Left hindlimb (tissue), 1 donor: ENCODE measurements at regions not wholly inside any gene's neighbourhood (a gene's known extent, or its start where the extent isn't known, plus 50 kb on each side); places are given as distances from the start of the nearest gene placed in this dataset.
A peak's percentile ranks its signal among the peaks of the same experiment; 100 is the strongest.
"Not testable (repeated sequence)": the region's sequence is repeated elsewhere in the genome, so short reads cannot be mapped to it uniquely, and the experiment has no call there.

Experiments used
- DNase-seq: peaks from one replicate; pipeline ENCODE4 v3.0.0-alpha.2; 2018

DNA sequence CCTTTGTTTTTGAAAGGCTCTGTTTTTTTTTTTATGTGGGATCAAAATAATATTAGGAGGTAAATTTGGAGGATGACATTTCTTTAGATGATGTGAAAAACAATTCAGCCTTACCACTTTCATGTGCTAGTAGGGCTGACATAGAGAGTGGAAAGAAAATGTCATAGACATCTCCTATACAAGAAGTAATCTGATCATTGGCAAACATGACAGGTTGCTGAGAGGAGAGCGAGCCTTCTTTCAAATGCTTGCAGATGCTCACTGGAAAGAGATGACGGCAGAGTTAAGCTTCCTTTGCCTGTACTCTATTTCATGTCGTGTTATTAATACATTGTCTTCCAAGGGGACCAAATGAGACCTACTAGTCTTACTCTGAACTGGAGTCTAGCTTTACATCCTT is 160.1 kb upstream of the DAP start:
- no peak for DNase-seq

DNA sequence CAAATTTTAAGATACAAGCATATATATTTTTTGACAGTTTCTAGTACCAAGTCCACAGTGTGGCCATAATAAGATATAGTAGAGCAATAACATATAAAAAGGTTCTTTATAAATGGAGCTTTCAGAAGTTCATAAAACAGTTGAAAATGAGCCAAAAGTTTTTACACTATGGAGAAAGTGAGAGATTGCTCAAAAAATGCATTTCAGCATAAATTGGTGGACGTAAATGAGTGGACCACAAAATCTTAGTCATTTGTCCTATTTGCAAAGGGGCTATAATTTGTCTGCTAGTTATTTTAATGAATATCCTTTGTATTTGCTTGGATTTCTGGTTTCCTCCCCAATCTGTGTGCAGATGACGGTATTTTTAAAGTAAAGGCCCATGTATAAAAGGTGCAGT is 159.4 kb upstream of the DAP start:
- DNase-seq: no peak

DNA sequence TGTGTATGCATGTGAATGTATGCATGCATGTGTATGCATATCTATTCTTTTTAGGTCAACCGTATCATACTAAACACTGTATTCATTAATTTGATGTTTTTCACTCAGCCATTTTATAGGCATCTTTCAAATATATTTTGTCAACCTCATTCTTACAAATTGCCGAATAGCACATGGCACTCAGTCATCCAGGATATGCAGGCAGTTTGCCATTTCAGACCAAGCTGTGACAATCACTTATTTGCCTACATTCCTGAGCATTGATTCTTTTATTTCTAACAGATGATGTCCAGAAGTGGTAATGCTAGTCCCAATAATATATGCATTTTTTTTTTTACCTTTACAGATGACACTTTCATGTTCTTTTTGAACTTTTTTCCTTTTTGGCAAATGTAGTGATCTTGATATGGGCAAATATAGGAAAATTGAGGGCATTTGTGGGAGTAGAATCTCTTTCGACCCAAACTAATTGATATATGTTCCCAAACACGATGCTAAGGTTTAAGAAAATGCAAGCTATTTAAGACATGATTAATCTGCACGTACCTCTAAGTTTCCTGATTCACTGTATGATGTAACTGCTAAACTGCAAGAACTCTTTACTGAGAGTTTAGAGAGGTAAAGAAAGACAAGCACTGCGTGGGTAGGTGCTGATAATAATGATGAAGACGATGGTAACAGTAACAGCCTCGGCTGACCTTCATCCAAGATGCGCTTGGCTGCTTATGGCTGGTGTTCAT is 153.9 kb upstream of the DAP start:
- no peak for DNase-seq

DNA sequence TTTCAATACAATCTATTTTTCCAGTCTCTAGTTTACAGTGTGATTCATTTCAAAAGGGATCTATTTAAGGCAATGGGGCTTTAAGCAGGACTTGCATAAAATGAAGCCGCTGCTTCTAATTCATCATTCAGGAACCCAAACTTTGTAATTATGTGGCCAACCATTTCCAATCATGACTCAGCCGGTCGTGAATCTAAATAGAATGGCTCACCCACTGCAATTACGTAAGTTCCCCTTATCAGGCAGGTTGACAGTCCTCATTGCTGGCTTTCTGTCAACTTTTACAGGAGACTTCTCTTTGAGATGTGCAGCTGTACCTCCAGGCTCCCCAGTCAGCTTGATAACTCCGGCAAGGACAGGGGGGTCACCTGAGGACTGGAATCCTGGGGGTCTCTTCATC is 152.8 kb upstream of the DAP start:
- DNase-seq: peak; percentile 32

DNA sequence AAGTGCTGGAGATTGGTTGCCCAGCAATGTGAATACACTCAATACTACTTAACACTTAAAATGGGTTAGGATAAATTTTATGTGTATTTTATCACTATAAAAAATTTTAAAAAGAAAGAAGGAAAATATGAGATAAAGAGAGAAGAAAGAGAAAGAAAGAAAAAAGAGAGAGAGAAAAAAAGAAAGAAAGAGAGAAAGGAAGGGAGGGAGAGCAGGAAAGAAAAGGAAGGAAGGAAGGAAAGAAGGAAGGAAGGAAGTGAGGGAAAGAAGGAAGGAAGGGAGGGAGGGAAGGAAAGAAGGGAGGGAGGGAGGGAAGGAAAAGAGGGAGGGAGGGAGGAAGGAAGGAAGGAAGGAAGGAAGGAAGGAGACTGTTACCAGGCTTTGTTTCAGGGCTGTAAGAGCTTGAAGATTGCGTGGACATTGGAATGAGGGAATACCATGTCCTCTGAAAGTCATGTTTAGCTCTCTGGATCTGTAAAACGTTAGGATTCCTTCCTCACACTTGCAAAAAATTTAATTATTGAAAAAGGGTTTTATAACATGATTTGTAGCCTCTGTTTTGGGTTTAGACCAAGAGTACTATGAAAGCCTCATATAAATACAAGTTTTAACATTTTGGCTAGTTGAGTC is 152.3 kb upstream of the DAP start:
- no peak for DNase-seq

DNA sequence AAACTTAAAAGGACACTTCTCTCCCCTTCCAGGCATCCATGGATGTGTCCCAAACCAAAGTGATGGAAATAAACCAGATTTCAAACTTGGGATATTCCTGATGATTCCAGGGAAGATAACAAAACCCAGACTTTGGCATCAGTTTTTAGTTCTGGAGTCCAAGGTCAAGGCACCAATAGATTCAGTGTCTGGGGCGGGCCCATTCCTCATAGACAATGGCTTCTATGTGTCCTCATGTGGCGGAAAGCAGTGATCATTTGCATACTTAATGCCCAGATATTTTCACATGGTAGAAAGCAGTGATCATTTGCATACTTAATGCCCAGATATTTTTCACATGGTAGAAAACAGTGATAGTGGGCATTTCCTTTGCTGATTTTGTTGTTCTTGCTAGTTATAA is 151.4 kb upstream of the DAP start:
- DNase-seq: no peak

DNA sequence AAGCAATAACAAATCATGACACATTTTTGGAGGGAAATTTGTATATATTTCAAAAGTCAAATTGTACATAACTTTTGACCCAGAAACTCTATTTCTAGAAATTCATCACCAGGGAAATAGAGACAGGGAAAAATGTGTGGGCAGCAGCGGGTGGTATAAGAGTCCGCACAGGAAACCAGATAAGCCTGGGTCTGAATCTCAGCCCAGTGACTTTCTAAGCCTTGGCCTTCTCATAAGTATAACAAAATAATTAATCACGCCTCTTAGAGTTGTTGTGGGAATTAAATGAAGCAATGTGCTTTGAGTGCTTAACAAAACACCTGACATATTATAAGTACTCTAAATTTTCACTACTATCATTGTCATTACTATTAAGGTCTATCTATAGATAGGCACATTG is 149.2 kb upstream of the DAP start:
- no peak for DNase-seq

DNA sequence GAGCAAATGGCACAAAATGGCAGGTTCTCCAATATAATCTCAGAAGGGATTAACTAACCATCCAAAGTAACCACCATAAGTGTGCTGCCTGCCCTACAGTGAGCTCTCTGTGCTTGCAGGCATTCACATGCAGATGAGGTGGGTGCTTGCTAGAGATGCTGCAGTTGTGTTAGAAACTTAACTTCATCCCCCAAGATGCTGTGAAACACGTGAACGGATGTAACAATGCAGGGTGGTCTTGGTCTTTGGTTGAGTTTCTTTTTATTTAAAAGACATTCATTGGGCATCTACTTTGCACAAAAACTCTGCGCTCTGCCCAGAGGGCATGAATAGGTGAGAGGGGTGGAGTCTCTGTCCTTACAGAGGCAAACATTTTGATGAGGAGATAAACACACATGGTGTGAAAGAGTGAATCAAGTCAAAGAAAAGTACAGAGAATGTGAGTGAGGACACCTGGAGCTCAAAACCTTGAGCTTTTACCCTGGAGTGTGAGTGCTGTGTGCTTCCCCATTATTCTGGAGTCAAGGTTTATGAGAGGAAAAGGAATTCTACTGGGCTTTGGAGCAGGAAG is 143.9 kb upstream of the DAP start:
- no peak for DNase-seq

DNA sequence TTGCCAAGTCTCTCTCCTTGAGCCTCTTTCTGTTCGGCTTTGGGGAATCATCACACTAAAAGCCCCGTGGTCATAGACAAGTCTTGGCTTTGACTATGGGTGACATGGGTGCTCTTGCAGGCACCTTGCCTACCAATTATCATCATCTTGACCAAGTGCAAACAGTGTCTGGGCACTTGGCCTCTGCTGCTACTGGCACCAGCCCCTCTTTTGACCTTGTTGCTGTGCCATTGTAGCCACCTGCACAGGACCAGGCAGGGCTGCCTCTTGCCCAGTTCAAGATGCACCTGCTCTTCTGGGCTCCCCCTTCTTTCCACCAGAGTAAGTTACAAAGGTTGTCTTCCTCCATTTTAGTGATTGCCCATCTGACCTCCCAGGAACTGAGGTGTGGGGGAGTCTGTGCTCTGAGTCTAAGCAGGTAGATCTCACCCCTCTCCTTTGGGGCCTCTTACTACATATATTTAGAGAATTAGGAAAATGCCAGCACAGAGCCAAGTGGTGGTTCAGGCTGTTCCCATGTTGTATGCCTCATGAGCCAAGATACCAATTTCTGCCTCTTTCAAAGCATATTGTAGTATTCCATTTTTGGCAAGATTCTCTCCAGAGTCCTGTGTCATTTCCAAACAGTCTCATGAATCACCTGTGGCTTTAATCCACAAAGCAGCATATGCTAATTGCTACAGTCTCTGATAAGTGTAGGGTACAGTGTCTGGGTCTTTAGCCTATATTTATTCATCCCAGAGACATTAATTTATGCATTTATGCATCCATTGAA is 142.9 kb upstream of the DAP start:
- no peak for DNase-seq

DNA sequence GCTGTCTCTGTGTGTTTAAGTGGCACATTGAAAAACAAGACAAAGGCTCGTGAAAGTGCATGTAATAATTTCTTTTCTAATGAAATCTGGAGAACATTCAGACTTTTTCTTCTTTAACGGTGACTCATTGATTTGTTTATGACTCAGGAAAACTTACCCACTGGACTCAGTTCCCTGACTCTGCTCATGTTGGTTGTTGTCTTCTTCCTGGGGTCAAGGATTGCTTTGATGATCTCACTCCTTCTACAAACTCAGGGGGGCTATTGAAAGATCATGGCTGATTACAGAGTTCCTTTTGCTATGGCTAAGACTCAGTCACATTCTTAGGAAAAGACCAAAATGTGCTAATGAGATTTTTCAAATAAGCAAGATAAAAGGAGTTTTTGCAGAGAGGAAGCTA is 141.1 kb upstream of the DAP start:
- DNase-seq: no peak

DNA sequence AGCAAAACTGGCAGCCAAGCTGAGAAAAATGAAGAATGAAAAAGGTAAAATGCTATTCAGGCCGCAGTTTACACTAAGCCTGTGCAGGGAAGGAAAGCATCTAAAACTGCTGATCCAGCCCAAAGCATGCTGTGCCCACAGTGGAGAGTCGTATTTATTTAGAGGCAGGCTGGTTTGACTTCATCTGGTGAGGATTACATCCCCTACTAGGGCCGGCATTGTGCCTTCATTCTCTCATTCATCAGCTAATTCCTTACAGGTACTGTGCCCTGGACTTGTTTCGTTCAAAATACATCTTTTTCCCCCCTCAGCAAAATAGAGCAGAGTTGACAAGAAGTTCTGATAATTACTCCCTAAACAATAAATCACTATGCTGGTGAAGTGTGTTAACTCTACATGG is 137.5 kb upstream of the DAP start:
- DNase-seq: no peak

DNA sequence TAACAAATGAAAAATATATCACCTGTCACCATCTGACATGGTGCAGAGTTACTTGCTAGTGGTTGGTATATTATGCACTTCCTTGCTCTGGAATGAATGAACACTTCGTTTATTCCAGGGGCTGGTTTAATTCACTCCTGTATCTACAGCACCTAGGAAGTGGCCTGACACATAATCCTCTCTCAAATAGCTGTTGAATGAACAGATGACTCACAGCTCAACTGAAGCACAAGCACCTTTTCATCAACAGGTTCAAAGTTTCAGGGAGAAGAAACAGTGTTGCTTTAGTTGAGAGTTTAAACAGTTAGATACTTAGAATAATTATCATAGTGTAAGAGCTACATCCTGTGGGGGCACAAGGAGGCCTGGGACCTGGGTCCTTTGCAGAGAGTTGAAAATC is 135.0 kb upstream of the DAP start:
- no peak for DNase-seq

DNA sequence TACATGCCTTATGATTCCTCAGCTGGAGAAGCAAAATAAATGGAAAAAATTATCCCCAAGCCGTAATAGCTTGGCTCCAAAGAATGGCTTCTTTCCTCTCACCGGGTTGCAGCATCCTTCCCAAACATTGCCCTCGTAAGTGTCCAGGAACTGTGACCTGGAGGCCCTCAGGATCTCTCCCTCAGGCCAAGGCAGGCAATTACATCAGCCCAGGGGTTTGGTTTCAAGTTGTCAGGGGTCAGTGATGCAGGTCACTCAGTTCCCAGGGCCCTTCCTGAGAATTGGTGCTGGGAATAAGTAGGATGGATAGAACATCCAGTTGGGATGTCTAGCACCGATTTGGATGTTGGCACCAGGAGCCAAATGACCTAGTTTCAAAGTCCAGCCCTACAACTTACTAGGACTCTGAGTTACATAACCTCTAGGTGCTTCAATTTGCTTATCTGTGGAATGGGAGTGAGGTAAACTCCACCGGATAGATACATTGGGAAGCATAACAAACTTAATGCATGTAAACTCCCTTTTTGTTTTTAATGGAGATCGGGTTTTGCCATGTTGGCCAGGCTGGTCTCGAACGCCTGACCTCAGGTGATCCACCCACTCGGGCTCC is 133.5 kb upstream of the DAP start:
- no peak for DNase-seq

DNA sequence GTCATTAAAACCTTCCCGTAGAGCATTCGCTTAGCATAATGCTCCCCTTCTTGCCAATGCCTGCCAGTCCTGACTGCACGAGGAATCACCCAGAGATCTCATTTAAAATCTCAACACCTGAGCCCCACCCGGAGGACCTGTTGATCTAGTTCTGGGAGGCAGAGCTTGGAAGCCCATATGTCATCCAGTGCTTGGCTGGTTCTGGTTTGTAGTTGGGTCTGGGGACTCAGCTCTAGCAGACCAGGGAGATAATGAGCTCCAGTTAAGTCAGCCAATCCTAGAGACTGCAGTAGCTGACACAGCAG is 131.8 kb upstream of the DAP start:
- DNase-seq: no peak

DNA sequence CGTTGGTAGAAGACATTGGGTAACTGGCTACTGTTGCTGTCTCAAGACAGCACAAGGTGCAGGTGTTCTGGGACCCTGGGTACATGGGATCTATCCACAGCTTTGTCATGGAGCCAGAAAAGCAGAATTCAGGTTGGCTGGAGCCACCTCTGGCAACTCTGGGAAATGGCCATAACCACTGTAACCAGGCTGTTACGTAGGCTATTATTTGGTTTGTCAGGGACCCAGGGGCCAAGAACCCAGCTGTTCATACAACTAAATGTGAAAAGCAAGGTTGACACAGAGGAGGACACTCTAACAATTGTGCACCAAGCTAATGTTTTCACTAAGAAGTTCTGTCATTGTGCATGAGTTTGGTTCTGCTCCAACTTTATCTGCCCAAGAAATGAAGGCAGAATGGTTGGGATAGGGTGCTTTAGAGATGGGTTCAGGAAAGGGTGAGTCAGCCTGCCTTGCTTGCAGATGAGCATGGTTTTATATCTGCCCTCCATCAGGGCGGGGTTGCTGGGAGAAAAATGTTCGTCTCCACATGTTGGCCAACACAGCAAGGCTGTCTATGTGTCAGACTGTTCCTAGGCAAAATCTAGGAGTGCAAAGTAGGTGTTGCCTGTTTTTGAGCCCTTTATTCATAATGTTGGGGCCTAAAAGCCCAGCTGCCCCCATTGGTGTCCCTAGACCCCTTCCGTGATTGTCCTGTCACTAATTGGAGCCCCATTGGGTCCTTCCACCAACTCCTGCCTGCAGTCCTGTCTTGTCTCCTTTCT is 131.3 kb upstream of the DAP start:
- no peak for DNase-seq

DNA sequence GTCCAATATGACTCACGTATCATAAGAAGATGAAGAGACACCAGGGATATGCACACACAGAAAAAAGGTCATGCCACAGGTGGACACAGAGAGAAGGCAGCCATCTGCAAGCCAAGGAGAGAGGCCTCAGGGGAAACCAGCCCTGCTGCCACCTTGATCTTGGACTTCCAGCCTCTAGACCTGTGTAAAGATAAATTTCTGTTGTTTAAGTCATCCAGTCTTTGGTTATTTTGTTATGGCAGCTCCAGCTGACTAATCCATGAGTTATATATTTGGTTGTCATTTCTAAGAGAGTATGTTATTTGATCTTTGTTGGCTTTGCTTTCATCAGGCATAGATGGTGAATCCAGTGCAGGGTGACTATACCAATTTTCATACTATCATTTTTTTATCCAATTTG is 130.2 kb upstream of the DAP start:
- no peak for DNase-seq

DNA sequence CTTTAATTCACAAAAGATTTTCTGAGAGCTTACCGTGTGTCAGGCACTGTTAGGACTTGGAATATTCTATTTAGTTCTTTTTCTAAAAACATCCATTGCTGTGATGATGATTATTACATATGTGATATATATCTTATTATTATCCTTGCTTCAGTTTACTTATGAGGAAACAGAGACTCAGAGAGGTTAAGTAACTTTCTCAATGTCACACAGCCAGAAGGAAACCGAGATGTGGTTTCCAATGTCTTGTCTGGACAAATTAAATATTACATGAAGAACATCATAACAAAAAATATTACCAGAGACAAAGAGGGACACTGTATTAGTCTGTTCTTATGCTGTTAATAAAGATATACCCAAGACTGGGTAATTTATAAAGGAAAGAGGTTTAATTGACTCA is 125.5 kb upstream of the DAP start:
- no peak for DNase-seq

DNA sequence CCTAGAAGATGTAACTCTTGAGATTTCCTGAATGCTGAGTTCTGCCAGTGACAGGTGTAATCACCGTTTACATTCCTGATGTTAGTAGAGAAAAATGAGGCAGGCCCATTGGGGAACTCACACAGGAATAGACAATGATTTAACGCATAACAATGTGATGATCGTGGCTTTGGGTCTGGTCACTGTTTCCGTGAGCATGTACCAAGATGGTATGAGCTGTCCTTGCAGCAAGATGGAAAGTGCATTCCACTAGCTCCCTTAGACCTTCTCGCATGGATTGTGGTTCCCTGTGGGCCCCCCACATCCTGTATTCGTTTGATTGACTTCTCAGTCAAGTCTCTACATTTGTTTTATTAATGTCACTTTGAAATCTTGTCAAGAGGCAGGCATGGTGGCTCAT is 124.0 kb upstream of the DAP start:
- no peak for DNase-seq

DNA sequence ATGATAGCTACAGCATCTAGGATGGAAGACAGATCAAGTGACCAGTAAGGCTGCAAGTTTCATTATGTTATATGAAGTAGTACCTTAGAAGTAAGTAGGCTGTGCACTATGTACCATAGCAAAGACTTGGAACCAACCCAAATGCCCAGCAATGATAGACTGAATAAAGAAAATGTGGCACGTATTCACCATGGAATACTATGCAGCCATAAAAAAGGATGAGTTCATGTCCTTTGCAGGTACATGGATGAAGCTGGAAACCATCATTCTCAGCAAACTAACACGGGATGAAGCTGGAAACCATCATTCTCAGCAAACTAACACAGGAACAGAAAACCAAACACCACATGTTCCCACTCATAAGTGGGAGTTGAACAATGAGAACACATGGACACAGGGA is 122.9 kb upstream of the DAP start:
- not testable (repeated sequence) for DNase-seq

DNA sequence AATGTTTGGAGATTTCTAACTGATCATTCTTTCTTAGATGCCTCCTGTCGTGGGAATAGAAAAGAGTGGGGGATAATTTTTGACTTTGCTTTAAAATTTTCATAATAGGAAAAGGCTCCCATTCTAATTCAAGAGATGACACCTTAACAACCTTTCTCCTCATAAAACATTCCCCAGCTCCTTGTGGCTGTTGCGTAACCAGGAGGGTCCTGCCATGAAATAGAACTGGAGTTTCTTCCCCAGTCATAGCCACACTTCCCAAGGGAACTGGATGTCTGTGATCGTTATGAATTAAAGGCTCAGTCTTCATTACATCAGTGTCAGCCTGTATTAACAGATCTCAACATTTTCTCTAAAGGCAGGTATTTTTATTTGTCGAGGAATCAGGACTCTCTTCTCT is 119.9 kb upstream of the DAP start:
- DNase-seq: no peak

DNA sequence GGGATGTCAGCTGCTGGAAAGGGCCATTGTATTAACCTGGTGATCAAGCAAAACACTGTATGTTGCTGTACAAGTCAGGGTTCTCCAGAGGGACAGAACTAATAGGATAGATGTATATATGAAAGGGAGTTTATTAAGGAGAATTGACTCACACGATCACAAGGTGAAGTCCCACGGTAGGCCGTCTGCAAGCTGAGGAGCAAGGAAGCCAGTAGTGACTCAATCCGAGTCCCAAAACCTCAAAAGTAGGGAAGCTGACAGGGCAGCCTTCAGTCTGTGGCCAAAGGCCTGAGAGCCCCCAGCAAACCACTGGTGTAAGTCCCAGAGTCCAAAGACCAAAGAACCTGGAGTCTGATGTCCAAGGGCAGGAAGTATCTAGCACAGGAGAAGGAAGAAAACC is 116.0 kb upstream of the DAP start:
- not testable (repeated sequence) for DNase-seq

DNA sequence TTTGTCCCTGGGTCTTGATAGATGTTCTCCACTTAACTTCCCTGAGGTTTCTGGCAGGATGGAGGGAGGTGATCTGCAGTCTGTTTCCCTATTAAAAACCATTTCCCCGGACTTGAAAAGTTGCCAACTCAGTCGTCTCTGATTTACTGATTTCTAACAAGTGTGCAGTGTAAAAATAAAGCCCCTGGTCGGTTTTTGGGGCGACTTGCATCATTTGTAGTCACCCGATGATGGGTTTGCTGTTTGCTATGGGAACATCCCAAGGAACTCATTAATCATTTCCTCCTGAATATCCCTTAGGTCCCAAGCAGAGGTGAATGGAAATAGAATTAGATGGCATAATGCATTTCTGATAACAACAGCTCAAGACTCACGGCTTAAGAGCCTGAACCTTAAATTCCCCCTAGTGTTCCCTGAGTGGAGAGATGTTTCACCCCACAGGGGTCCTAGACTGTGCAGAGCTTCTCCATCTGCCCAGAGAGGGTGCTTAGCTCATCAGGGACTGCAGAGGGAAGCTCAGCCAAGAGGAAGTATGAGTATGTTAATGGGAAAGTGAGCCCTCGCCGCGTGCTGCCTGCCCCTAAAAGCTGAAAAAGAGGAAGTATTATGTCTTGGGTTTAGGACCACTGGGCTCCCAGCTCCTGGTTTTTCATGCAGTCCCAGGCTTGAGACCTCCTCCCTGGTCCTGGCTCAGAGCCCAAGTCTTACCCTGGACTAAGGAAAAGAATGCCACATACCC is 115.1 kb upstream of the DAP start:
- no peak for DNase-seq
